EH (cell line): ENCODE measurements at regions not wholly inside any gene's neighbourhood (a gene's known extent, or its start where the extent isn't known, plus 50 kb on each side); places are given as distances from the start of the nearest gene placed in this dataset.
"Not testable (repeated sequence)": the region's sequence is repeated elsewhere in the genome, so short reads cannot be mapped to it uniquely, and the experiment has no call there.

Experiments
- DNase-seq: peaks from one replicate; pipeline ENCODE4 v3.0.0-alpha.2; 2015; ENCODE audit warnings: low read depth

DNA sequence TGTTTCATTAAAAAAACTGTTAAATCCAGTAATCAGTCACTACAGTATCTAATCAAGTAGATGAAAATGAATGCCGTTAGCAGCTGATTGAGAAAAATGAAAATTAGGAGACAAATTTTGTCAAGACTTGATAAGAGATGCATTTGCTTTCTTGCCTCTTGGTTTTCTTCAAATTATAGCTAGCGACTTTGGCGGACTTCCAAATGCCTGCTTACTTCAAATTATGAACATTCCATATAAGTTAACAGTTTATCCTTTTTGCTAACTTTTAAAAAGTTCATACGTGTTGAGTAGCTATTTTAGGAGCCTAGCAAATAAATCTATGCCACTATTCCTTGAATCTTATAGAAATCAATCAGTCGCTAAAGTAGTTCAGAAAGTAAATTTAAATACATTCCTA is 58.8 kb downstream of the PPP4R3C start:
- DNase-seq, result no peak

DNA sequence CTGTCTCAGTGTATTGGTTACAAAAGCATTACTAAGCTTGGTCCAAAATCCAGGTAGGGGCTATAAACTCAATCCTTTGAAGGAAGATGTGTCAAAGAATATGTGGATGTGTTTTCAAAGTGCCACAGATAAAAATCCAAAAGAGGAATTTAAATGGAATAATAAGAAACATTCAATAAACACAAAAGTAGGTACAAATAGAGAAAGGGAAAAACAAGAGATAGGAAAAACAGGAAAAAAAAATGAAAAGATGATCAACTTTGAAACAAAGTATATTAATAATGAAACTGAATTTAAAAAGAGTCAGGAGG is 64.0 kb downstream of the PPP4R3C start:
- DNase-seq, result no peak

DNA sequence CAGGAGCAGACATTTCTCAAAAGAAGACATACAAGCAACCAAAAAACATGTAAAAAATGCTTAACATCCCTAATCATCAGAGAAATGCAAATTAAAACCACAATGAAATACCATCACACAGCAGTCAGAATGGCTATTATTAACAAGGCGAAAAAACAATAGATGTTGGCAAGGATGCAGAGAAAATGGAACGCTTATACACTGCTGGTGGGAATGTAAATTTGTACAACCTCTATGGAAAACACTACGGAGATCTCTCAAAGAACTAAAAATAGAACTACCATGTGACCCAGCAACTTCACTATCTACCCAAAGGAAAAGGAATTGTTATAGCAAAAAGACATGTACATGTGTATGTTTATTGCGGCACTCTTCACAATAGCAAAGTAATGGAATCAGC is 71.5 kb downstream of the PPP4R3C start:
- DNase-seq, result no peak

DNA sequence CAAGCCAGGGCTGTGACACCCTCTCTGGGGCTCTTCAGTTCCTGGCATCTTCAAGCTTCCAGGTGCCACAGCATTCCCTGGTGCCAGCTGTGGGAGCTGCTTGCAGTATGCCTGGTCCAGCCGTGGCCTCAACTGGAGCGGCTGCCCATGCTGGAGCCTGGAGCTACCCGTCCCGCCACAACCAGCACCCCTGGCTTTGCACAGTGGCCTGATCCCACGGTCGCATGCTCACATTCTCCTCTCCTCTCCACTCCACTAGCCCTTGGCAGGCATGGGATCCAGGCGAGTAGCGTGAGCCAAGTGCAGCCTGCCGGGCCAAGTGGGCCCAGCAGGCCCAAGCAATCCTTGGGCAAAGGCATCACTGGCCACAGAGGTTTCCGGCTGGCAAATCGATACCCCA is 81.7 kb downstream of the PPP4R3C start:
- no peak for DNase-seq

DNA sequence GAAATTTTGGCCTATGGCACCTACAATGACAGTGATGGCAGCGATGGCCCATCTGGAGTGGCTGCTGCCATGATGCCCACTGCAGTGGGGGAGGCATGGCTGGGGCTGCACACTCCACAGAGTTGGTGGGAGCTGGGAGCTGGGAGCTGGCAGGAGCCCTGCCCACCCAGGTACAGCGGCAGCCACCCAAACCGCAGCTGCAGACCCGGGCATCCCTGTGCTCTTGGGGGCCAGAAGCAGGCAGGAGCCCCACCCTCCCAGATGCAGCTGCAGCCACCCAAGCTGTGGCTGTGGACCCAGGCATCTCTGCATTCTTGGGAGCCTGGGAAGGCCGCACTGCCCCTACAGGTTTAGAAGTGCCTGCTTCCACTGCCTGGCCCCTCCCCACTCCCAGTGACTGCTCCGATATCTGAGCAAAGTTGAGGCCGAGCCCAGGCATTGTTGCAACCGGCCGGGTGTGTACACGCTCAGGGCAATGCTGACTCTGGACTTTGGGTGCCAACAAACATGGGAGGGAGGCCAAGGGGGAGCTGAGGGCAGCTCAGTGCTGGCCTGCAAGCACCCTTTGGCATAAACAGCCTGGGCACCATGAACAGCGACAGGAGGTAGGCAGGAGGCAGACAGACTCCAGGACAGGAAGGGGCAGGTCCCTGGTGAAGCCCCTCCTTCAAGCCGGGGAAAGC is 82.8 kb downstream of the PPP4R3C start:
- no peak for DNase-seq

DNA sequence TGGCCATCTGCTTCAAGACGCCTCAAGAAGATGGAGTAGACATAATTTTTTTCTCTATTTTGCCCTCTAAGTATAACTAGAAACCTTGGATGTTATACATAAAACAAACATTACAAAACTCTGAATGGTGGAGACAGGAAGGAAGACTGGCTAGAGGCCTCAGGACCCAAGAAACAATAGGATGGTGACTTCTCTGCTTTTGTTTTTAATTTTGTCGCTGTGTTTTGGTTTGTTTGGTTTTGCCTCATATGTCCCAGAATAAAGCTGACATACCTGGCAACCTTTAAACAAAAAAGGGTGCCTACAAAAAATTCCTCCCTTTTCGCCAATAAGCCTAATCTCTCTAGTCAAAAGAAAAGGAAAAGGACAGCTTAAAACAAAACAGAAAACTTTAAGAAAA is 109.1 kb downstream of the PPP4R3C start:
- no peak for DNase-seq

DNA sequence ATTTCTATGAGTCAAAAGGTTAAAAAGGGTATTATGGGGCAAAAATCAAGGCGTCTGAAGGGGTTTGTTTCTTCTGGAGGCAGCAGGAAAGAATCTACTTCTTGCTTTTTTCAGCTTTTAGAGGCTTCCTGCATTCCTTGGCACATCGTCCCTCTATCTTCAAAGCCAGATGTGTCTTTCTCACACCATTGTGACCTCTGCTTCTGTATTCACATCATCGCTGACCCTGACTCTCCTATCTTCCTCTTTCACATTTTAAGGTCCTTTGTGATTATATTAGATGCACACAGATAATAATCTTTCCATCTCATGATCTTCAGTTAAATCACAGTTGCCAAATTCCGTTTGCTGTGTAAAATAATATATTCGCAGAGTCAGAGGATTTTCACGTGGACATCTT is 112.7 kb downstream of the PPP4R3C start:
- DNase-seq, result no peak

DNA sequence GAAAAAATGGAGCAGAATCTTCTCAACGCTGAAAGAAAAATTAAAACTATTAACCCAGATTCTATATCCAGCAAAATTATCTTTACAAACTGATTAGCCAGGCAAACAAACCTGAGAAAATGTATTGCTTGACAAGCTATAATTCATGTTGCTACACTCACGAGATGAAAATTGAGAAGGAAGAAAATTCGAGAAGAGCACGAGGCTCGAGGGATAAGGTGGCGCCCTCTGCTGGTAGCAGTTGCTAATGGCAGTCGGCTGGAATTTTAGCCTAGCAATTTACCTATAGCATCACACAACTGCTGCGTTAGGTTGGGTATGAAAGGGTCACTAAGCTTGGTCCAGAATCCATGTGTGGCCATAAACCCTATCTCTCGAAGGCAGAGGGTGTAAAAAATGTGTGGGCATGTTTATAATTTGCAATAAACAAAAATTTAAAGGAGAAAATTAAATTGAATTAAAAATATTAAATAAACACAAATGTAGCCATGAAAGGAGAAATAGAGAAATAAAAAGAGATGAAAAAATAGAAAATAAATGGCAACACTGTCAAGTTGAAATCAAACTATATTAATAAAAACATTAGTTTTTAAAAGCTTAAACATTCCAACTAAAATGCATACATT is 126.6 kb downstream of the PPP4R3C start:
- no peak for DNase-seq

DNA sequence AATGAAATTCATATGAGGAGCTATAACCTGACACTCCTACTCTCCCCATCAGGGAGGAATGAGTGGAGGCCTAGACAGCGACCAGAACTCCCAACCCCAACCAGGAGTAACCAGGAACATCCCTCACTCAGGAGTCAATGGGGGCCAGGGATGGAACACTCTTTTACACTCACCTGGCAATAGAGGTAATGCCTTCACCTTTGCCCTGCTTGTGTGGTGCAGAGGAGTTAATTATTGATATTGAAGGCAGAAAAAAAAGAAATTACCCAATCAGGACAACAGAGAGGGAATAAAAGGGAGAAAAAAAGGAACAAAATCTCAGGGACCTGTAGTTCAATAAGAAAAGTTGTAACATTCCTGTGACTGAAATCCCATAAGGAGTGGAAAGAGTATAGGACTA is 141.5 kb downstream of the PPP4R3C start:
- DNase-seq, result no peak

DNA sequence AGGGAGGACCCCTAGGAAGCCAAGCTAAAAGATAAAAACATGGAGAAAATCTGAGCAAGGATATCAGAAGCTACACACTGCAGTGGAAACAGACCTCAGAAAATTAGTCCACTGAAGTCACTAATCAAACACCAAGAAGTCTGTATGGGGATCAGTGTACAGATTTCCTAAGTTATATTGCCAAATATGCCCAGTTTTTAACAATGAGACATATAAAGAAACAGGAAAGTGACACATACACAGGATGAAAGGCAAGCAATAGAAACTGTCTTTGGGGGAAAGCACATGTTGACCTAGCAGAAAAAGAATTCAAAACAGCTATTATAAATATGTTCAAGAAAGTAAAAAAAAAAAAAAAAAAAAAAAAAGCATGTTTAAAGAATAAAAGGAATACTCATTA is 153.7 kb downstream of the PPP4R3C start:
- DNase-seq, result no peak

DNA sequence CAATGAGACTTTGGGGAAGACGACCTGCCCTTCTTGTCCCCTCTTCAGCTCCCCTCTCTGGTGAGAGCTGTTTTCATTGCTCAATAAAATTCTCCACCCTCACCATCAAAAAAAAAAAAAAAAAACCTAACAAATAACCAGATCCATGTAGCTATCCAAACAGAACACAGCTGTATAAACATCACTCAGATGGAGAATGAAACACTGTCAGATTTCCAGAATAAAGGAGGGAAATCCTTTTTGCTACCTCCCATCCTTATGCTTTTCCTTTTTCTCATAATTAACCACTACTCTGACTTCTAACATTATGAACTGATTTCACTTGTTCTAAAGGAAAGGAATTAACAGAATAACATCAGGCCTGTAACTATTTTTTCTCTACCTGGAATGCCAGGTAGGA is 155.6 kb downstream of the PPP4R3C start:
- DNase-seq, result no peak

DNA sequence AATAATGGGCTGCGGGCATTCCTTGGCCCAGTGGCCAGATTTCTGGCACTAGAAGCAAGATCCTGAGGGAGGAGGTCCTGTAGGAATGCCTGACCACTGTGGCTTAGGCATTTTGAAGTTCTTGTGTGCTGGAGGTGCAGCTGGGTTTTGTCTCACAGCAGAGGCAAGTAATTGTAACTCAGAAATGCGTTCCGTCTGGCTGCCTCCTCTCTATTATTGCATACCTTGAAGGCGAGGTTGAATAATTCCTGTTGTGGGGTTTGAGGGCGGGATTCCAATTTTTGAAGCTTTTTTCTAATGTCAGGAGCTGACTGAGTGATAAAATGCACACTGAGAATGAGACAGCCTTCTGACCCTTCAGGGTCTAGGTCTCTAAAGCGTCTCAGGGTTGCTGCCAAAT is 170.6 kb downstream of the PPP4R3C start:
- not testable (repeated sequence) for DNase-seq

DNA sequence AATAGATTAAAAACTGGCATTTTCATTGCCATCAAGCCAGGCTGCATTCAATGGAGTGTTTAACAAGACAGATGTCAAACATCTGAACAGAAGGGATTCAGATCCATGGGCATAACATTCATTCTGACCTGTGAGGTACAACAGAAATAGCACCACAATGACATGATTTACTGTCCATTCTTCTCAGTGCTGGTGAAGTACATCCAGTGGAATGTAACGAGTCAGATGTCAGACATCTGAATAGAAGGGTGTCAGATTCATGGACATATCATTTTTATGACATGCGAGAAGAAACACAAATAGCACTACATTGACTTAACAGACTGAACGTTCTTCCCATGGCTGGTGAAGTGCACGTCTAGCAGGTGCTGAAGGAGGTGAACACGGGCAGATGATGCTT is 186.4 kb downstream of the PPP4R3C start:
- no peak for DNase-seq

DNA sequence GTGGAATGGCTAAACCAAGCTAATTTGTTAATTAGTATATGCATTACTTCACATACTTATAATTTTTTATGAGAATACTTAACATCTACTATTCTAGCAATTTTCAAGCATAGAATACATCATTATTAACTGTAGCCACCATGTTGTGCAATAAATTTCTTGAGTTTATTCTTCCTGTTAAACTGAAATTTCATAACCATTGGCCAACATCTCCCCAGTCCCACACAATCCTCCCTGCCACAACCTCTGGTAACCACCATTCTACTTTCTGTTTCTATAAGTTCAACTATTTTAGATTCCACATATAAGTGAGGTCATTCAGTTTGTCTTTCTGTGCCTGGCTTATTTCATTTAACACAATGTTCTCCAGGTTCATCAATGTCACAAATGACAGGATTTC is 208.5 kb downstream of the PPP4R3C start:
- DNase-seq, result no peak

DNA sequence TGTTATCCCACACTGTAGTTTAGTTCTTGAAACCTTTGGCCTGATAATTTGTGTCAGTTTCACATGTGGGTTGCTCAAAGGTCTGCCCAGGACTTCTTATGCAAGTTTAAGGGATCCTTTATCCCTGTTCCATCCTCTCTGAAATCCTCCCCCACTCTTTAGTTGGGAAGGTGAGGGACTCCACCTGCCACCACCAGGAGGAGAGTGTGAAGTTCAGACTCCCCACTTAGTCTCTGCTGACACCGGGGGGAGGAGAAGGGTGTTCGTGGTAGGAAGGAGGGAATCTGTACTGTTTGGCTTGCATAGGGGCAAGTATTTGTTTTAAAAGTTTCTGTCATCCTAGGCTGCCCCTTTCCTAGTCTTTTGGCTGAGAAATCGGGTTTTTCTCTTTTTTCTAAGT is 211.8 kb downstream of the PPP4R3C start:
- DNase-seq, result no peak

DNA sequence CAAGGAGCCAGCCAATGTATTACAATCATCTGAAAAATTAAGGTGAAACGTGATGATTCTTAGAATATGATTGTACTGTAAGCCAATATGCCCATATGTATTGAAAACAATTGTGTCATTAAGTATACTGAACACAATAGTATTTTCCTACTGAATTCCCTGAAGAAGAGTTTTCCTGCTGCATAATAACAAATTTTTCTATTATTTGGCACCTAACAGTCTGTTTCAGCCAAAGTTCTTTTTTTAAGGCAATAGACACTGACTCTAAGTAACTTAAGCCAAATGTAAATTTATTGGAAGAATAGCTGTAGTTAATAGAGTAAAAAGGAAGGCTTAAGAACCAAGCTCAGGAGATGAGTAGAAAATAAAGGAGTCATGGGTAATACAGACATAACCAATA is 220.6 kb downstream of the PPP4R3C start:
- no peak for DNase-seq

DNA sequence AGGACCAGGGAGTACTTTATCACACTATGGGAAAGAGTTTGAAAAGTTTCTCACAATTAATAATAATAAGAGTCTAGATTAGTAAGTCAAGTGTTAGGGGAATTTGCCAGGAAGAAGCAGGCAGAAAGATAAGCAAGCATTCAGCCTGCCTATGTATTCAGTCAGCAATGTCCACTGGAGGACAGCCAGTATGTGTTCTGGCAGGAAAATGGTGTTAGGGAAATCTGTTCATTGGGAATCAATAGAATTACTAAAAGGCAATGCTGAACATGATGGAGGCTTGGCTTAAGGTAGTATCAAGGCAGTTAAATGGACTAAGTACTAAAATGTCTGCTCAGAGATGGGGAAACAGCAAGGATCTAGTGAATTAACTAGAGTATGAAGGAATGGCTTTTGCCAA is 221.2 kb downstream of the PPP4R3C start:
- DNase-seq, result no peak

DNA sequence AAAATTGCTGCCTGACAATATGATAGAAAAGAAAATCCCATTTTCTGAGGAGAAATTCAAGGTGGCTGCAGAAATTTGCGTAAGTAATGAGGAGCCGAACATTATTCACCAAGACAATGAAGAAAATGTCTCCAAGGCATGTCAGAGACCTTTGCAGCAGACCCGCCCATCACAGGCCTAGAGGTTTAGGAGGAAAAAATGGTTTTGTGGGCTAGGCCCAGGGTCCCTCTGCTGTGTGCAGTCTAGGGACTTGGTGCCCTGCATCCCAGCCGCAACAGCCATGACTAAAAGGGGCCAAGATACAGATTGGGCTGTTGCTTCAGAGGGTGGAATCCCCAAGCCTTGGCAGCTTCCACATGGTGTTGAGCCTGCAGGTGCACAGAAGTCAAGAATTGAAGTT is 223.1 kb downstream of the PPP4R3C start:
- DNase-seq, result not testable (repeated sequence)

DNA sequence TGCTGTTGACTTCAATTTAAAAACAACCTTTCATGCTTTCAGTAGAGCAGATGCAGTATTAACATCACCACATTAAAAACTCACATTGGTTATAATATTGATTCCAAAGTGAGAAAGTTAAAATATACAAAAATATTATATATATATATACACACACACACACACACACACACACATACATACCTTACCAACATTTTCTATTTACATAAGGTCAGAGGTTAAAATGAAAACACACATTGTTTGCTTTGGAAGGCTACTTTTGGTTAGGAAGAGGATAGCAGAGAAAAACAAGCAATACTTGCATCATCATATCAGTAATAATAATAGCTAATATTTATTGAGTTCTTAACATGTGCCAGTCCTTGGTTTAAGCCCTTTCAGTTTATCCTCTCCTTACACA is 226.5 kb downstream of the PPP4R3C start:
- no peak for DNase-seq

DNA sequence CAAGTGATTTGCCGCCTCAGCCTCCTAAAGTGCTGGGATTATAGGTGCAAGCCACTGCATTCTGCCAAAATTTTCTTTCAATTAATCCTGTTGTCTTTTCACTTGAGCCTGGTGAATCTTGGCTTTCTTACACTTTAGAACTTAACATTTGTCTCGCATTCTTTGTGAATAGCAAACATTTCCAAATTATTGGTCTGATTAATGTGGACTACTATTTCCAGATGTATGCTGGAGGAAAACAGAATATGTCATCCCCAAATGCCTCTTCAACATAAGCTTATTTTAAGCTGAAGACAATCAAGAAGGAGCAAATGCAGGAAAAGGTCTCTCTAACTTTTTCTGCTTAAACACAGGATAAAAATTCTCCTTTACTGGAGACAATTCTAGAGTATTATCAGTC is 233.4 kb downstream of the PPP4R3C start:
- DNase-seq, result no peak

DNA sequence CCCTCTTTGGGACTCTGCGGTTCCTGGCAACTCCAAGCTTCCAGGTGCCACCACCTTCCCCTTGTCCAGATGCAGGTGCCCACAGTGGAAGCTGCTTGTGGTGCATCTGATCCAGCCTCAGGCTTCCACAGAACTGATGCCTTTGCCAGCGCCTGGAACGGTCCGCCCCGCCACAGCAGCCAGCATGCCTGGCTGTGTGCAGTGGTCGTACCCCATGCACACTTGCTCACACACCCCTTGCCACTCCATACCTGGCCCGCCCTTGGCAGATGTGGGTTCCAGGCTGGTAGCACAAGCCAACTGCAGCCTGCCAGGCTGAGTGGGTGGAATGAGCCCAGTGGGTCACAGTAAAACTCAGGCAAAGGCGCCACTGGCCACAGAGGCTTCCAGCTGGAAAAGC is 240.5 kb downstream of the PPP4R3C start:
- DNase-seq, result no peak

DNA sequence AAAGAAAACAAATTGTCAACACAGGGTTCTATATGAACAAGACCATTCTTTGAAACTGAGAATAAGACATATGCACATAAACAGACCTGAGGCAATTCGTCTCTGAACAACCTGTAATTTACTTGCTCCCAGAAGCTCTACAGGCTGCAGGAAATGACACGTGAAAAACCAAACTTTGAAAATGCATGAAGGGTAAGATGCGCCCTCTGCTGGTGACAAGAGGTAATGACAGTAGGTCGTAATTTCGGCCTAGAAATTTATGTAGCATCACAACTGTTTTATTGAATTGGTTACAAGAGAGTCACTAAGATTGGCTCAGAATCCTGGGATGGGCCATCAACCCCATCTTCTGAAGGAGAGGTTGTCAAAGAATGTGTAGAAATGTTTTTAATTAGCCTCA is 276.5 kb downstream of the PPP4R3C start:
- no peak for DNase-seq

DNA sequence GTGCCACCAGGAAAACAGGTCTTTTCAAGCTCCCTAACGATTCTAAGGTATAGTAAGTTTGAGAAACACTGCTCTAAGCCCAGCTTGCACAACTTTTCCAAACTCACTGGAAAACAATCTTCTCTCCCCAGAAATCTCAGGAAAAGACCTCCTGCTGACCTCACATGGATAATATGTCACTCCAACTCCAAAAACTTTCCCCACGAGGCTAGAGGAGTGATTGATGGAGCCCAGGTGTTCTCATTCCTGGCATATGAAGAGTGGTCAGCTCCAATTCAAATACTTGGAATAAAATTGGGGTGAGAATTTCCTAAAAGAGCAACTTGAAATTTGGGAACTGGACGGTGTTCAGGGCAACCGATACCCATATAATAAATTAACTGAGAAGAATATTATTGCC is 299.9 kb downstream of the PPP4R3C start:
- no peak for DNase-seq

DNA sequence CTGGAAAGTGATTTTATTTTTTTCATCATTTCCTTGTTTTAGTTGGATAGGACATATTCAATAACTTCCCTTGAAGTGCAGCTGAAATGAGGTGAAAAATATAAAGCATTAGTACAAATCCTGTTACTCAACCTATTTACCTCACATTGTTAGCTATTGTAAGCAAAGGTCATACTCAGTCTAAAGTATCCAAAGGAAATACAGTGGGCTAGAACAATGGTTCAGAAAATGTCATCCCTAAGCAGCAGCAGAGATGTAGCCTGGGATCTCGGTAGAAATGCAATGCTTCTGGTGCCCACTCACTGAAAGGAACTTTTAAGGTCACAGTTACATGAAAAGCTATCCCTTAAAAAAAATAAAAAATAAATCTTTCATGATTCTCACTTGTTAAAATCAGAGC is 300.6 kb downstream of the PPP4R3C start:
- DNase-seq, result no peak

DNA sequence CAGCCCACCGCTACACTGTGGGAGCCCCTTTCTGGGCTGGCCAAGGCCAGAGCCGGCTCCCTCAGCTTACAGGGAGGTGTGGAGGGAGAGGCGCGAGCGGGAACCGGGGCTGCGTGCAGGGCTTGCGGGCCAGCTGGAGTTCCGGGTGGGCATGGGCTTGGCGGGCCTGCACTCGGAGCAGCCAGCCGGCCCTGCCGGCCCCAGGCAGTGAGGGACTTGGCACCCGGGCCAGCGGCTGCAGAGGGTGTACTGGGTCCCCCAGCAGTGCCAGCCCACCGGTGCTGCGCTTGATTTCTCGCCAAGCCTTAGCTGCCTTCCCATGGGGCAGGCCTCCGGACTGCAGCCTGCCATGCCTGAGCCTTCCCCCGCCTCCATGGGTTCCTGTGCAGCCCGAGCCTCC is 306.2 kb downstream of the PPP4R3C start:
- DNase-seq, result not testable (repeated sequence)
